GM18858 (cell line): ENCODE measurements at regions not wholly inside any gene's neighbourhood (a gene's known extent, or its start where the extent isn't known, plus 50 kb on each side); places are given as distances from the start of the nearest gene placed in this dataset.
"Not testable (repeated sequence)": the region's sequence is repeated elsewhere in the genome, so short reads cannot be mapped to it uniquely, and the experiment has no call there.

Source experiments
- ATAC-seq: cut with Tn5 transposase; IDR thresholded peaks from one replicate; pipeline ENCODE4 v1.9.1; 2021; ENCODE audit not compliant: unreplicated experiment

DNA sequence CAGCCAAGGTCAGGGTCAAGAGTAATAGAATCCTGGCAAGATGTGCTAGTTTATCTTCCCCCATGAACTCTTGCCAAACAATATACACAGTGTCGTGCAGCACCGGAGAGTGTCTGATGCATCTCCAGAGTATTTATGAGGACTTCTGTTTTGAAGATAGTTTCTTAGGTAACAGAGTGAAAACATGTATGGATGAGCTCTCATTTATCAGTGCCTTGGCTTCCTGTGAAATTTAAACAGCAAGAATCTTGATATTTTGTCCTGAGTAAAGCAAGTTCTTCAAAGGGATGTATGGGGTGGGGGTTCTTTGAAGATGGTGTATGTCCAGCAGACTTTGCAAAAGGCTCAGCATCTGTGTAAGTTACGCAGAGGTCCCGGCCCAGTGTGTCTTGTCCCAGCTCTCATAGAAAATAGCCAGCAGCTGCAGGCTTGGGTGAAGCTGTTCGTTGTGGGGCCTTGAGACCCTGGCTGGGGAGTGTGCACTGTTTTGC lies 361.0 kb upstream of the NT5C1B start:
- ATAC-seq = no peak

DNA sequence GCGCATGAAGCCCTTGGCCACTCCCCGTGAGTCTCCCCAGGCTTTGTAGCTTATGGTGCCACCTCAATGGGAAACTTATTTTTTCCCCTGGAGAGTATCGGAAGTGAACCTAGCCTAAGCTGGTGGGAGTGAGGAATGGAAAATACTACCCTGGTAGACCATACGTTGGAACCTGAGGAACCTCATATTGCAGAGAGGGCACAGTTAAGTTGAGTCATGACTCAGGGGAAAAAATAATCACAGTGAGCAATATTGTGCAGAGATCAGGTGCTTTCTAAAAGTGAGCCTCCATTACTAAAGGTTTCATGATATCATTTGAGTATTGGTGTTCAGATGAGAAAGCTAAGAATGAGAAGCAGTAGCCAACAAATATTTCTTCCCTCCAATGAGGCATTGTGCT lies 360.5 kb upstream of the NT5C1B start:
- no peak for ATAC-seq

DNA sequence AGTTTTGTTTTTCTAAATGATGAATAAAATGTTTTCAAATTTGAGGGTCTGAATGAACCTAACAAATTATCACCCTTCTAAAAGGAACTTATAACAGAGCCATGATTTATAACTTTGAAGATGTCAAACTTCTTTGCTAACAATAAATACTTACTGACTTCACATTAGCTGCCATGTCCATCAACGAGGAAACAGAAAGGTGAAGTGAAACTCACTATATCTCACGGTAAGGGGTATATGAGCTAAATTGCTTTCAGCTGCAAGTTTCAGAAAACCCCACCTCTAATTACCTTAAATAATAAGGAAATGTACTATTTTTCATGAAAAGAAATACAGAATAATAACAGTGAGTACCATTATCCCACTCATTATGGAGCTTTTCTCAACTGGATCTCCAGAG lies 350.8 kb upstream of the NT5C1B start:
- ATAC-seq = peak; percentile 71

DNA sequence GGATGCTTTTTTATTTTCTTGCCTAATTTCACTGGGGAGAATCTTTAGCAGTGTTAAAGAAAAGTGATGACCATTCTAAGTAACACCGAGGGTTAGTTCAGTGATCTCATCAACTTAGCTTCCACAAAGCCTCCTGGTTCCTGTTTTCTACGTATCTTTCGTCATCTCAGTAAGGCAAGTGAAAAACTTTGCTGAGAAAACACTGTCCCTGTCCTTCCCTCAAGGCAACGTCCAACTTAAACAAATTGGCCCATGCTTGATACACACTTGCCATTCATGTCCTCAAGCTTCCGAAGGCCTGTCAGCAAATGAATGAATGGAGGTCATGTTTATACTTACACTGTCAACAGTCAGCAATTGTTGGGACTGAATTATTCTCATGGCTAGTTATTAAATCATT lies 350.4 kb upstream of the NT5C1B start:
- ATAC-seq = not testable (repeated sequence)

DNA sequence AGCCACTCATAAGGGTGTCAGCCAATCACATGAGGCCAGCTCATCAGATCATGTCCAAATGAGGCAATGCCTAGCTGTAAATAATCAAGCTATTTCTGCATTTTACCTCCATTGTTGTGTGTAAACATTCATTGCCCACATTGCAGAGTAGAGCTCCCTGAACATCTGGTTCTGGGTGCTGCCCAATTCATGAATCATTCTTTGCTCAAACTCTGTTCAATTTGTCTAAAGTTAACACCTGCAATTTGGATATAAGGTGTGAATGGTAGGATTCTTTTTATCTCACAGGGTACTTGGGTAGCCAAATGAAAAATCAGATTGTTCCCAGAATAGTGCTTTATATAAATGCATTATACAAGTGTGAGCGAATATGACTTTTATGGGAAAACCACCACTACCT lies 345.5 kb upstream of the NT5C1B start:
- no peak for ATAC-seq

DNA sequence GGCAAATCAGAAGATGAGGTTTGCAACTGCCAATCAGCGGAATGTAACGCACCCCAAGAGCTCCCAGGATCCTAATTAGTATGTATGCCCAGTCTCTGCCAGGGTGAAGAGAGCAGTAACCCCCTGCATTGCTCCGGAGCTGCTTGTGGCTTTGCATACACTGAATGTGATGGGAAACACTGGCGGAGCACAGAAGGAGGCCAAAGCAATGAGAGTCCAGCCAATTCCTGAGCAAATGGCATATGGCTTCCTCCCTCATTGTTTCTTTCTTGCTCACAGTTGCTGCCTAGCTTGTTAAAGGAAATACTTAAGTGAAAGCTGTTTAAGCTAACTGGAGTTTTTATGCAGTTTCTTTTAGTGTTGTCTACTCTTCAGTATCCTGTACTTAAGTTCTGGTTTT lies 343.5 kb upstream of the NT5C1B start:
- no peak for ATAC-seq

DNA sequence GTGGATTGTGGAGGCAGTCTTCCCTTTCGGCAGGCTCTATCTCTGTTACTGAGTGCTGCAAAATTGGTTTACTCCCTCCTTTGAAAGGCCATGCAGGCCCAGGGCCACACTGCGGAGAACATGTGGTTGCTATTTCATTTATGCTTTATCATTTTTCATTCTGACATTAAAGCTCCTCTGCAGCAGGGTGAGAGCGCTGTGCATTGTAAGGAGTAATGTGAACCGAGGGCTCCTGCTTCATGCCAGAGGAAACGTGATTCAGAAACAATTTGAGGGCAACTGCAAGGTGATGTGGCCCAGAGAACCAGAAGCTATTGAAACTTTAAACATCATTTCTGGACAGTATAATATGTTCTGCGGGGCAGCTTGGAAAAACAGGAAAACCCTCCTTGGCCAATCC lies 341.6 kb upstream of the NT5C1B start:
- no peak for ATAC-seq

DNA sequence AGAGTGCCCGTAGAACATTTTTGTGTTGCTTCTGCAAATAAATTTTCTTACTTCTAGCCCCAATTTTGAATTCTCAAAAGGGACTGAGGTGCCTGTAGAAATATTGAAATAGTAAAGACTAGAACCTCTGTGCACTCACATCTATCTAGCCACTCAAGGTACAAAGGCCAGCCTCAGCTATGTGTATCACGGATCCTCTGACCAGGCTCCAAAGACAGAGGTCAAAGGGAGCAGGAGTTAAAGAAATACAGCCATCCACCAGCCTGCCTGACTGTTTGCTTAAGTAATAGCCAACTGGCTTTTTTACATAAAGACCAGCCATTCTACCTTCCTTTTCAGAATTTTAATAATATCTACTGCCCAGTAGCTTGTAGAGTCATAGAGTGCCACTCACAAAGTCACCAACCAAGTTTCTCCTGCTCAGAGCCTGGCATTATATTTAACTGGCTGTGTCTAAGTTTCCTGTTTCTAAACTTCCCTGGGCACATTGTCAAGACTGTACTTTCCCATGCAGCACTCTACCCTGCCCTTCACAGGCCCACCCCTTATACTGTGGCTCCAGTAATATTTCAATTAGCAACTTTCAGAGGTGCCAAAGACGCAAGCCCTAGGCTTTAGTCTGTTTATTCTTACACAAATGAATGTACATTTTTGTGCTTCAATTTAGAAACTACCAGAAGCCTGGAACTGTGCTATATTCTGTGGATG lies 338.3 kb upstream of the NT5C1B start:
- no peak for ATAC-seq

DNA sequence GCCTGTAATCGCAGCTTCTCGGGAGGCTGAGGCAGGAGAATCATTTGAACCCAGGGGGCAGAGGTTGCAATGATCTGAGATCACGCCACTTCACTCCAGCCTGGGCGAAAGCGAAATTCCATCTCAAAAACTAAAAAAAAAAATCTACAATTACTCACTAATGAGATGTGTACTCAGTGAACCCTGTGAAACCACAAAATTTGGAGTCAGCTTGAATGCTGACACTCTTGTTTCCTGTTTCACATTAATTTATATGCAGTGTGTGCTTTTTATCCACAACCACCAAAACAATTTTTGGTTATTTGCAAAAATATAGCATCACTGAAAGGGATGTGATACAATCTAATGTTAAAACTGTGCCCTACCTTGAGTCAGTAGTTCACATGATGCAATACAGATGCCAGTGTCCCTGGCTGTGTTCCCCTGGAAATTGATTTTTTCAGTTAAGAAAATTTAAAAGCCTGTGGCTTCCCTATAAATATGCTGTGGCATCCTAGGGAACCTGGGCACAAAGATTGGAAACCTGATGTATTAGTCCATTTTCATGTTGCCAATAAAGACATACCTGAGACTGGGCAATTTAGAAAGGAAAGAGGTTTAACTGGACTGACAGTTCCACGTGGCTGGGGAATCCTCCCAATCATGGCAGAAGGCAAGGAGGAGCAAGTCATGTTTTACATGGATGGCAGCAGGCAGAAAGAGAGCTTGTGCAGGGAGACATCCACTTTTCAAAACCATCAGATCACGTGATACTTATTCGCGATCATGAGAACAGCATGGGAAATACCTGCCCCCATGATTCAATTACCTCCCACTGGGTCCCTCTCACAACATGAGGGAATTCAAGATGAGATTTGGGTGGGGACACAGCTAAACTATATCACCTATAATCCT lies 337.5 kb upstream of the NT5C1B start:
- no peak for ATAC-seq

DNA sequence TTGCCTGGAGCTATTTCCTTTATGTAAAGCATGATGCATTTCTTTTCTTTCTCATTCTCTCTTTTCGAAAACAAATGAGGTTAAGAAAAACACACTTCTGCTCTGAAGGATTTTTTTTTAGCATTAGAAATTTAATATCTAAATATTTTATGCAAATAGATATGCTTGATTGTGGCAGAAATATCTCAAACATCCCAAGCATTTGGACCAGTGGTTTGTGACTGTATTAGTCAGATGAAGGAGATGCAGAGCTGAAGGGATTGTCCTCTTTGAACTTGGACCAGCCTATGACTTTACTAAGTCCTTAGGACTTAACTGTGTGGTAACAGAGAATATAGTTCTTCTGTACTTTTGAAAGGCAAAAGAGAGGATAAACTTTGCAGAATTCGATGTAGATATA lies 335.9 kb upstream of the NT5C1B start:
- no peak for ATAC-seq

DNA sequence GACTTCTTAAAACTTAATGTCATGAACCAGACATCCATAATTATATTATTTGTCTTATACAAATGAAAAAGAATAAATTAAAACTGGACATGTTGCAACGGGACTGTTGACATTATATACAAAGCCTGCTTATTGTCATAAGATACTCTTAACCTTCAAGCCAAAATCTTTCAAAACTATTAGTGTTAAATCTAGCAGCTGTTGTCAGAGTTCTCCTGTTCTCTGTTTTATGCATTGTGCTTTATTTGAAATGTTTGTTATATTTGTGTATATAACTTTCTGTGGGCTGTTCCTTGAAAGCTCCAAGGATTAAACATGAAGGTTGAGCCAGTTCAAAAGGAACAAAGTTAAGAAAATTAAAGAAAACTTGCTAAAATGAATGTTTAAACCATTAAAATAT lies 335.5 kb upstream of the NT5C1B start:
- no peak for ATAC-seq

DNA sequence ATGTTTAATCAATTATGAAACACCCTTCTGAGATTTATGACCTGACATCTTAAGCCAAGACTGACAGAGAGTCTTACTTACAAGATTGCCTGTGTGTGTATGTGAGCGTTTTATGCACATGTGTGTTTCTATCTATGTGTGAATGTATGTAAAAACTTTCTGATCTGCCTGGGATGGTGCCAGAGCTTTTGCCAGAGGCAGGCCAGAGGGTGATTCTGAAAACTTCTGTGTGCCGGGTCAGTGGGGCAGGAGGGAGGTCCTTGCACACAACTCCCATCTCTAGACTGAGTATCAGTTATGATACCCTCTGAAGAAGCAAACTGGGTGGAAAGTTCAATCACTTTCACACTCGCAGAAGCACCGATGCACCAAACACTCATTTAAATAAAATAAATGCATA lies 335.0 kb upstream of the NT5C1B start:
- ATAC-seq = no peak

DNA sequence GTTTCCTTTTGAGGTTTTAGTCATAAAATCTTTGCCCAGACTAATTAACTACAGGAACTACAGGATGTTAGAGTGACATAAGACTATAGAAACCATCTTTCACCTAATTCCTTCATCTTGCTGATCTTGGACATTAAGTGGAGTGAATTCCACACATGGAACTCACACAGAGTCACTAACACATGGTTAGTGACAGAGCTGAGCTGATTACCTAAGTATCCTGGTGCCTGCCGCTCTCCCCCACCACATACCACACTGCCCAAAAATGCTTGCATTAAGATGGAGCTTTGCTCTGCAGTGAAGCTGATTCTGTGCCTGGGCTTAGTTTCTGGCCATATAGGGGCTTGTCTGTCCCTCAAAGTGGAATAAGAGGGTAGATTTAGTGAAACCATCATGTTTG lies 332.9 kb upstream of the NT5C1B start:
- no peak for ATAC-seq

DNA sequence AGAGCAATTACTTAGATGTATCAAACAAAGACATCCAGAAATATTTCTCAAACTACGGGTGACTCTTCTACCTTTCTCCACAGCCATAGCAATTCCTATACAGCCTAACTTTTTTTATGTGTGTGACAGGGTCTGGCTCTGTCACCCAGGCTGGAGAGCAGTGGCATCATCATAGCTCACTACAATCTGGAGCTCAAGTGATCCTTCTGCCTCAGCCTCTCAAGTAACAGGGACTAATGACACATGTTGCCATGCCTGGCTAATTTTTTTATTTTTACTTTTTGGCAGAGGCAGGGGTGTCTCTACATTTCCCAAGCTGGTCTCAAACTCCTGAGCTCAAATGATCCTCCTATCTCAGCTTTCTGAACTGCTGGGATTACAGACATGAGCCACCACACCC lies 328.9 kb upstream of the NT5C1B start:
- ATAC-seq = no peak

DNA sequence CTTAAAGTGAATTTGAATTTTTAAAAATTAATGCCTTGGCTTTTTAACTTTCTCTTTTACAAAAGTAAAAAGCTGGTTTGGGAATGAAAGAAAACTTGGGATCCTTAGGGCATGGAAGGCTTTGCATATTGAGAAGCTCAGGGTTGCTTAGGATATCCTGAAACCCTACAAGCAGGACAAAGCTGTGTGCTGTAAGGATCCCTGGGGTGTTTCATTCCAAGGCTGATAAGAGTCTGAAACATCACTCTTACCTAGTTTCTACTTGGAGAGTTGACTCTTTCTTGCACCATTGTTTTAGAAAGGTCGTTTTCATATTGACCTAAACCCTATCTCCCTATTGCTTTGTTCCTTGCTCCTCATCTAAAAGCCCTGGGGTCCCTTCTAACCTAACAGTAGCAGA lies 325.9 kb upstream of the NT5C1B start:
- no peak for ATAC-seq

DNA sequence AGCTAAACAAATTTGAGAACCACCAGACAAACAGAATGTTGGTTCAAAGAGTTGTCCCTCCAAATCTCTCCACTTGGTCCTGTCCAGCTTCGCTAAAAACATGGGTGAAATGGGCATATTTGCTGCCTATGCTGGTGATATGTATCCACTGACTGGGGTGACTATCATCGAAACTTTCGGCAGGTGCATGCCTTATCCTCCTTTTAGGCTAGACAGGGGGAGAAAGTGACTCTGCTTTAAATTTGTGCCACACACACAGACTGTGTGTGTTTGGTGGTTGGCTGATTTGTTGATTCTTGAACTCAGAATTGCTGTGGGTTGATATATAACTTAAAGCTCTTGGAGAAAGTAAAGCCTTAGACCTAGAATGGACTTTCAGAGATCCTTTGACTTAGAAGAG lies 324.1 kb upstream of the NT5C1B start:
- no peak for ATAC-seq

DNA sequence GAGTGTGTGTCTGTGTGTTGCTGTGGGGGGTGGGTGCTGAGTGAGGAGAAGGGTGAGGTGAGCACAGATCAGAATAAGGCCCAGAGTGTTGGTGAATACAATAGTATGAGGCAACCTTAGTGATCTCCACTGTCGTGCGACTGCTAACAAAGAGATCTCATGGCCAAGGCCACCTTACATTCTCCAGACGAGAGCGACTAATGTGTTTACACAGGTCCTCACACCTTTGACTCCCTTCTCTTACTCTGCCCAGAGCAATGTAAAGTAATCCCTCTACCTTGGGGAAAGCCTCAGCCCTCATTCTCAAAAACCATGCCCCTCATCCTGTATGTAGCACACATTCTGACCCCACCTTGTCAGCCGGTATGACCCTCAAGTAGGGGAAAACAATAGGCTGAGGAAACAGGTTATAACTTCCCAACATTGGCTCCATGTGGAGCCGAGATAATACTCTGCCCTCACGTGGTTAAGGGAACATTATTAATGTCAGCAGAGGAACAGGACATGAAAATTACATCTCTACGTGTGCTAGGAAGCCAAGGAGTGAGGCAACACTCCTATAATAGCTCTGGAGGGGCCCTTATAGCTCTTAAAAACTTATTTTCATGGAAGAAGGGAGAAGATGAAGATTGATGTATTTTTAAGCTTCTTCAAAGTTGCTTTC lies 323.0 kb upstream of the NT5C1B start:
- no peak for ATAC-seq

DNA sequence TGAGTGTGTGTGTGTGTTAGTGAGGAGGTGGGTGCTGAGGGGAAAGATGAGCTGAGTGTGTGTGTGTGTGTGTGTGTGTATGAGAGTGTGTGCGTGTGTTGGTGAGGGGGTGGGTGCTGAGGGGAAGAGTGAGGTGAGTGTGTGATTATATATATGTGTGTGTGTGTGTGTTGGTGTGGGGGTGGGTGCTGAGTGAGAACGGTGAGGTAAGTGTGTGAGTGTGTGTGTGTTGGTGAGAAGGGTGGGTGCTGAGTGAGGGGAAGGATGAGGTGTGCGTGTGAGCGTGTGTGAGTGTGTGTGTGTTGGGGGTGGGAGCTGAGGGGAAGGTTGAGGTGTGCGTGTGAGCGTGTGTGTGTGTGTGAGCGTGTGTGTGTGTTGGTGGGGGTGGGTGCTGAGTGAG lies 322.0 kb upstream of the NT5C1B start:
- ATAC-seq = no peak

DNA sequence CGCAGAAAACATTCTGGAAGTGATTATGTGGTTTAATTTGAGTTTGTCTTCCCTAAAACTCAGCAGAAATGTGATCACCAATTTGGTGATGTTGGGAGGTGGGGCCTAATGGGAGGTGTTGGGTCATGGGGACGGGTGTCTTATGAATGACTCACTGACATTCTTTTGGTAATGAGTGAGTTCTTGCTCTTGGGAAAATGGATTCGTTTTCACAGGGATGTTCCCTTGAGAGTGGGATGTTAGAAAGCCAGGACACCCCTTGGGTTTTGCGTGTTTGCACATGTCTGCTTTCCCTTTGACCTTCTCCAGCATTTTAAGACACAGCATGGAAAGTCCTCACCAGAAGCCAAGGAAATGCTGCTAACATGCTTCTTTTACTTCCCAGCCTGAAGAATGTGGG lies 321.5 kb upstream of the NT5C1B start:
- no peak for ATAC-seq

DNA sequence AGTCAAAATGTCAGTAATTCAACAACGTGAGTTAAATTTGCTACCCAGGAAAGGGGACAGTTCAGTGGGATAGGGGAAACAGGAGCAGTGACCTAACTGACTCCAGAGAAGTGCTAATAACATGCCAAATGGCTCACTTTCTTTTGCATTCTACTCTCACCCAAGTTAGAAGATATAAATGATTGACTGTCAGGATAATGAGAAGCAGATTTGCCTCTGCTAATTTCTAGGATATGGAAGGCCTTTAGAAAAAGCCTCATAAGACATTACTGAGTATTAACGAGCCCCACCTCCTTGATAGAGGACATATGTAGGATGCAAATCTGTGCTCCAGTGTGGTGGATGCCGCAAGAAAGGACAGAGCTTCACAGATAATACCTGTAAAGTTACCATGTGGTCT lies 318.6 kb upstream of the NT5C1B start:
- no peak for ATAC-seq

DNA sequence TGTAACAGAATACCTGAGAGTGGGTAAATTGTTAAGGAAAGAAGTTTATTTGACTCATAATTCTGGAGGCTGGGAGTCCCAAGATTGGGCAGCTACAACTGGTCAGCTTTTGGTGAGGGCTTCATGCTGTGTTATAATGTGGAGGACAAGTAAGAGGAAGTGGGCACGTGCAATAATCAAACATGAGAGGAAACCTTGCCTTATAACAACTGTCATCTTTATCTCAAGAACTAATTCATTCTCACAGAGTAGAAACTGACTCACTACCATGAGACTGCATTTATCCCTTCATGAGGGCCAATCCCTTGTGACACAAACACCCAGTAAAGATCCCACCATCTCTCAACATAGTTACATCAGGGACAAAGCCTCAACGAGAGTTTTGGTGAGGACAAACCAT lies 318.1 kb upstream of the NT5C1B start:
- no peak for ATAC-seq

DNA sequence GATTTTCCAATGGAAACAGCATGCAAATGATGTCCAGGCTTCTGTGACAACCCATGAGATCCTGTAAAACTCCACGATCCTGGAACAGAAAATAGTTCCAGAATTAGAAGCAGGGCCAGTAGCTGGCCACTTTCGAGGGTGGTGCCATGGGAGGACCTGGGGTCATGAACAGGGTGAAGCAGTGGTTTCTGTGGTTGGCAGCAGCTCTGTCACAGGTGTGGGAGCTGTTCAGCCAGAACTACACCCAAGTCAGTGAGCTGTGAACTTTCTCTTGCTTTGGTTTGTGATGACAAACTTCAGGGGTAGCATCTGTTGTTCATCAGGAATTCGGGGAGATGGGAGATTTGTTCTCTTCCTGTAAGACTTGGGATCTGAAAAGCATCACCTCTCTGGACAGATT lies 314.4 kb upstream of the NT5C1B start:
- ATAC-seq = peak; percentile 98
